Adrenal gland (tissue), 5 donors: ENCODE measurements at regions not wholly inside any gene's neighbourhood (a gene's known extent, or its start where the extent isn't known, plus 50 kb on each side); places are given as distances from the start of the nearest gene placed in this dataset.
"Not testable (repeated sequence)": the region's sequence is repeated elsewhere in the genome, so short reads cannot be mapped to it uniquely, and the experiment has no call there.

ENCODE experiments used
- CTCF ChIP-seq, 6 experiments: fragments of 450-650 bp in 4 of 6; fragments of 200-600 bp in 2 of 6; sonication (generic) in 1 of 6; IDR thresholded peaks; 1 replicate in 5 of 6; 2 replicates in 1 of 6; pipeline versions ENCODE4 v1.5.1 to v1.8.0; 2016 to 2021; ENCODE audit warnings: antibody characterized with exemption in 6 of 6, mild to moderate bottlenecking in 2 of 6, moderate library complexity in 1 of 6
- POLR2A ChIP-seq, 2 donors: fragments of 450-650 bp; IDR thresholded peaks; one replicate each; pipeline ENCODE4 v1.6.1; 2017; ENCODE audit warnings: antibody characterized with exemption in 2 of 2, mild to moderate bottlenecking in 2 of 2, moderate library complexity in 1 of 2
- donor health status: DM: no; HTN: no; CAD: no.

DNA sequence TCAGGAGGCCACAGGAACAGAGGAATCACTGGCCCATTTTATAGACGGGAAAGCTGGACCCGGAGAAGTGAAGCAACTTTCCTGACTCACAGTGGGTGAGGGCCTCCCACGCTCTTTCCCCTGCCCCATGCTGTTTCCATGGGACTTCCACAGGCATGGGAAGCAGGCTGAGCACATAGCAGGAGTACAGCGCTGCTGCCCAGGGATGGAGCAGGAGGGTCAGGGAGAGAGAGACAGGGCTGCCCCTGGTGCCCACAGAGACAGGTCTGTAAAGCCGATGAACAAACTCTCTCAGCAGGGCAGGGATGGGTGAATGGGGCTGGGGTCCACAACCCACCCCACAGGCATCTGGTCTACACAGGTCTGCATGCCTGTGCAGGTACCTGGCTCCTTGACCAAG is 128.1 kb upstream of the SMURF2 start:
- not testable (repeated sequence) for TF ChIP-seq CTCF, POLR2A (IDR thresholded peaks at IDR 0.05)
